Trophoblast cell (in vitro differentiated cells and primary cell): ENCODE measurements at regions not wholly inside any gene's neighbourhood (a gene's known extent, or its start where the extent isn't known, plus 50 kb on each side); places are given as distances from the start of the nearest gene placed in this dataset.
"Not testable (repeated sequence)": the region's sequence is repeated elsewhere in the genome, so short reads cannot be mapped to it uniquely, and the experiment has no call there.

Source experiments
- DNase-seq, 2 donors: peaks; one replicate each; pipeline ENCODE4 v3.0.0-alpha.2; 2016
- H2AFZ ChIP-seq: 2 replicates; pipeline ENCODE4 v1.6.1; 2013; ENCODE audit warnings: low read length, moderate library complexity, mild to moderate bottlenecking; ENCODE audit not compliant: insufficient read depth, poor library complexity
- H2AK5ac ChIP-seq: 2 replicates; pipeline ENCODE4 v1.6.1; 2013; ENCODE audit warnings: mild to moderate bottlenecking, low read length
- H2BK120ac ChIP-seq: 2 replicates; pipeline ENCODE4 v1.6.1; 2013; ENCODE audit warnings: low read length, mild to moderate bottlenecking, moderate library complexity; ENCODE audit not compliant: insufficient read depth, poor library complexity
- H2BK12ac ChIP-seq: 2 replicates; pipeline ENCODE4 v1.6.1; 2013; ENCODE audit warnings: mild to moderate bottlenecking, low read length, moderate library complexity
- H2BK5ac ChIP-seq: 2 replicates; pipeline ENCODE4 v1.6.1; 2013; ENCODE audit warnings: low read length, low read depth, moderate library complexity, mild to moderate bottlenecking; ENCODE audit not compliant: poor library complexity
- H3K14ac ChIP-seq: 2 replicates; pipeline ENCODE4 v1.6.1; 2013; ENCODE audit warnings: mild to moderate bottlenecking, low read length
- H3K18ac ChIP-seq: 2 replicates; pipeline ENCODE4 v1.6.1; 2013; ENCODE audit warnings: mild to moderate bottlenecking, low read length
- H3K23ac ChIP-seq: 2 replicates; pipeline ENCODE4 v1.6.1; 2013; ENCODE audit warnings: low read length
- H3K27ac ChIP-seq: 2 replicates; pipeline ENCODE4 v1.5.1; 2013; ENCODE audit warnings: low read depth, mild to moderate bottlenecking, inconsistent platforms, low read length, moderate library complexity
- H3K27me3 ChIP-seq: 2 replicates; pipeline ENCODE4 v1.6.1; 2013; ENCODE audit warnings: inconsistent platforms, mild to moderate bottlenecking, low read length, moderate library complexity; ENCODE audit not compliant: insufficient read depth
- H3K36me3 ChIP-seq, 2 experiments: 1 replicate in 1 of 2; 2 replicates in 1 of 2; pipeline ENCODE4 v1.6.1; 2013; ENCODE audit warnings: low read length in 2 of 2, mild to moderate bottlenecking in 2 of 2, moderate library complexity in 1 of 2; ENCODE audit not compliant: insufficient read depth in 2 of 2, control insufficient read depth in 1 of 2
- H3K4ac ChIP-seq: 2 replicates; pipeline ENCODE4 v1.6.1; 2013; ENCODE audit warnings: low read depth, mild to moderate bottlenecking, low read length, moderate library complexity
- H3K4me1 ChIP-seq, 2 experiments: 1 replicate in 1 of 2; 2 replicates in 1 of 2; pipeline ENCODE4 v1.6.1; 2013; ENCODE audit warnings: low read length in 2 of 2, mild to moderate bottlenecking in 2 of 2, moderate library complexity in 1 of 2; ENCODE audit not compliant: insufficient read depth in 2 of 2, control insufficient read depth in 1 of 2
- H3K4me2 ChIP-seq: 2 replicates; pipeline ENCODE4 v1.6.1; 2013; ENCODE audit warnings: inconsistent platforms, mild to moderate bottlenecking, low read length, moderate library complexity
- H3K4me3 ChIP-seq: 2 replicates; pipeline ENCODE4 v1.5.1; 2013; ENCODE audit warnings: mild to moderate bottlenecking, low read depth, low read length, inconsistent platforms
- H3K79me1 ChIP-seq: one replicate; pipeline ENCODE4 v1.6.1; 2013; ENCODE audit warnings: low read length
- H3K79me2 ChIP-seq: 2 replicates; pipeline ENCODE4 v1.6.1; 2013; ENCODE audit warnings: low read length, mild to moderate bottlenecking; ENCODE audit not compliant: control insufficient read depth, insufficient read depth, poor library complexity
- H3K9ac ChIP-seq: 2 replicates; pipeline ENCODE4 v1.6.1; 2013; ENCODE audit warnings: mild to moderate bottlenecking, low read length
- H3K9me3 ChIP-seq: 2 replicates; pipeline ENCODE4 v1.6.1; 2013; ENCODE audit warnings: low read depth, mild to moderate bottlenecking, control low read depth, inconsistent platforms, low read length; ENCODE audit not compliant: insufficient read depth
- H4K12ac ChIP-seq: 2 replicates; pipeline ENCODE4 v1.6.1; 2013; ENCODE audit warnings: low read depth, mild to moderate bottlenecking, low read length, moderate library complexity
- H4K8ac ChIP-seq: 2 replicates; pipeline ENCODE4 v1.6.1; 2013; ENCODE audit warnings: low read depth, mild to moderate bottlenecking, low read length, moderate library complexity
- H4K91ac ChIP-seq: one replicate; pipeline ENCODE4 v1.6.1; 2013; ENCODE audit warnings: low read depth, mild to moderate bottlenecking, low read length, moderate library complexity
- whole genome bisulfite sequencing: extraction: QIAGEN DNeasy Blood & Tissue Kit; methylation state at CpG from one replicate; pipeline ENCODE4 v1.1.7; 2013; ENCODE audit warnings: missing lambda C conversion rate; ENCODE audit not compliant: insufficient read length, insufficient coverage; ENCODE audit errors: extremely low coverage; 5-methylcytosine and 5-hydroxymethylcytosine counted together

- H4K8ac ChIP-seq, H3K9me3 ChIP-seq, H3K27me3 ChIP-seq, H2BK12ac ChIP-seq, DNase-seq, H3K79me2 ChIP-seq, H2AFZ ChIP-seq, H3K4me1 ChIP-seq, H3K27ac ChIP-seq, H3K4ac ChIP-seq, H2BK5ac ChIP-seq, H3K18ac ChIP-seq, H4K91ac ChIP-seq, H3K14ac ChIP-seq, H4K12ac ChIP-seq, H3K4me2 ChIP-seq, H3K23ac ChIP-seq, H2AK5ac ChIP-seq, H3K36me3 ChIP-seq, H3K4me3 ChIP-seq, H3K79me1 ChIP-seq, H3K9ac ChIP-seq, H2BK120ac ChIP-seq: not testable (repeated sequence)
- no CpG with 5 or more reads among the region's 3 CpGs for WGBS
These were observed 135.0 kb downstream of the NPIPA8 start for GRCh38 chr16:18201511-18201910.

- H3K27ac ChIP-seq, H3K23ac ChIP-seq, H3K14ac ChIP-seq, H3K79me2 ChIP-seq, H4K8ac ChIP-seq, H3K9me3 ChIP-seq, H3K9ac ChIP-seq, H3K4ac ChIP-seq, H3K4me2 ChIP-seq, DNase-seq, H2AFZ ChIP-seq, H4K12ac ChIP-seq, H3K36me3 ChIP-seq, H3K4me3 ChIP-seq, H3K27me3 ChIP-seq, H3K4me1 ChIP-seq, H2AK5ac ChIP-seq, H2BK12ac ChIP-seq, H4K91ac ChIP-seq, H2BK120ac ChIP-seq, H3K79me1 ChIP-seq, H3K18ac ChIP-seq, H2BK5ac ChIP-seq: not testable (repeated sequence)
- WGBS: no CpG with 5 or more reads among the region's 2 CpGs
These were observed 144.1 kb downstream of the NPIPA8 start for GRCh38 chr16:18192389-18192788.

GRCh38 chr16:18190179-18190578 is 146.4 kb downstream of the NPIPA8 start:
- no CpG with 5 or more reads among the region's 8 CpGs for WGBS
- H4K12ac ChIP-seq, H3K14ac ChIP-seq, H2BK12ac ChIP-seq, H3K4me1 ChIP-seq, DNase-seq, H3K9ac ChIP-seq, H2AFZ ChIP-seq, H3K9me3 ChIP-seq, H2BK5ac ChIP-seq, H3K4me2 ChIP-seq, H3K79me1 ChIP-seq, H3K23ac ChIP-seq, H3K4ac ChIP-seq, H2AK5ac ChIP-seq, H4K8ac ChIP-seq, H3K4me3 ChIP-seq, H3K36me3 ChIP-seq, H3K79me2 ChIP-seq, H2BK120ac ChIP-seq, H3K27me3 ChIP-seq, H4K91ac ChIP-seq, H3K18ac ChIP-seq, H3K27ac ChIP-seq: not testable (repeated sequence)

- no CpG with 5 or more reads among the region's 15 CpGs for WGBS
- H2BK12ac ChIP-seq: not testable (repeated sequence)
These were observed 151.8 kb downstream of the NPIPA8 start for GRCh38 chr16:18184755-18185154.

More at GRCh38 chr16:18184755-18185154, 151.8 kb downstream of the NPIPA8 start:
- H4K91ac ChIP-seq, H3K79me1 ChIP-seq, DNase-seq, H2AK5ac ChIP-seq, H3K14ac ChIP-seq, H3K4me1 ChIP-seq, H3K27me3 ChIP-seq, H3K18ac ChIP-seq, H2AFZ ChIP-seq, H3K79me2 ChIP-seq, H2BK120ac ChIP-seq, H3K36me3 ChIP-seq, H3K4ac ChIP-seq, H4K12ac ChIP-seq, H3K23ac ChIP-seq, H3K9me3 ChIP-seq, H3K9ac ChIP-seq, H3K4me3 ChIP-seq, H4K8ac ChIP-seq, H2BK5ac ChIP-seq, H3K4me2 ChIP-seq, H3K27ac ChIP-seq: not testable (repeated sequence)
